ENCODE measurements at regions not wholly inside any gene's neighbourhood (a gene's known extent, or its start where the extent isn't known, plus 50 kb on each side); places are given as distances from the start of the nearest gene placed in this dataset.
"Not testable (repeated sequence)": the region's sequence is repeated elsewhere in the genome, so short reads cannot be mapped to it uniquely, and the experiment has no call there.

DNA sequence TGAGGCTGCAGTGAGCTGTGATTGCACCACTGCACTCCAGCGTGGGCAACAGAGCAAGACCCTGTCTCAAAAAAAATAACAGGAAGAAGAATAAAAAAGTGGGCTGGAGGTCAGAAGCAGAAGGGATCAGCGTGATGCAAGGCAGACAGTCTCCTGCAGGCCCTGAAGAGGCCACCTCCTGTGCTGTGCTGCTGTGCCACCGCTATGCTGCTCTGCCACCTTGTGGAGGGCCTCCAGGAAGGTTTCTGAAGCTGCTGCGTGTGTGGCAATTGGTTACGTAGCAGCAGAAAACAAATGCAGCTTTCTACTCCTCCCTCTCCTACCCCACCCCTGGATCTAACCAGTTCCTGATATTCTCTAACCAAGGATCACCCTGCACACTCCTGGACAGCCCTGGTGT, 815.5 kb downstream of the KCNJ18 start:
- no peak for FAIRE-seq

DNA sequence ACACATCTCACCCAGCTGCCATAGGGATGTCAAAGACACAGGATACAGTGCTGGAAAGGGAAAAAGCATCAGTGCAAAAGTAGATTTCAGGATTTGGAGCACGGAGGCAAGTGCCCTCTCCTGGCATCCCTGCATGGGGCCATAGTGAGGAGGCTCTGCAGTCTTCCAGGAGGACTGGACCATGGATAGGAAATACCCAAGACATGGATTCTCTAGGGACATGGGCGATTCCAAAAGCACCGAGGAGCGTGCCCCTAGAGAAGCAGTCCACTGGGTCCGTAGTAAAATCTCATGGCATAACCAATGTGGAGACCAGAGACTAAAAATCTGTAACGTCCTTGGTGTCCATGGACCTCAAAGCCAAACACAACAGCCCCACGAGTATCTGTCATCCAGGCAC, 818.2 kb downstream of the KCNJ18 start:
- no peak for FAIRE-seq

DNA sequence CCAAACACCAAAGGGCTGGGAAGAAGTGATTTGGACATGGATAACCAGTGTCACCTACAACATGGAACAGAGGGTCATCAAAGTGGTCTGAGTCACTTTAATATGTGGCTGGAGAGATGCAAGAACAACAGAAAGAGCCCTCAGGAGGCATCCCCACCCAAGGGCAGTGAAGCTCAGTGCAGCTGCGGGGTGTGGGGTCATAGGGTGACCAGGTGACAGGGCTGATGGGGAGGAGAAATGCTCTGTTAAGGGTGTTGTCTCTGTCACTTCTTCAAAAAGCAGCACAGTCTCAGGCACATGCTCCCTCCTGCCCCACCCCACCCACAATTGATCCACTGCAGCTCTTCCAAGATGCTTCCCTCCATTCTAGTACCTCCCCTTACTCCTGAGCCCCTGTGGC, 819.1 kb downstream of the KCNJ18 start:
- FAIRE-seq = no peak

DNA sequence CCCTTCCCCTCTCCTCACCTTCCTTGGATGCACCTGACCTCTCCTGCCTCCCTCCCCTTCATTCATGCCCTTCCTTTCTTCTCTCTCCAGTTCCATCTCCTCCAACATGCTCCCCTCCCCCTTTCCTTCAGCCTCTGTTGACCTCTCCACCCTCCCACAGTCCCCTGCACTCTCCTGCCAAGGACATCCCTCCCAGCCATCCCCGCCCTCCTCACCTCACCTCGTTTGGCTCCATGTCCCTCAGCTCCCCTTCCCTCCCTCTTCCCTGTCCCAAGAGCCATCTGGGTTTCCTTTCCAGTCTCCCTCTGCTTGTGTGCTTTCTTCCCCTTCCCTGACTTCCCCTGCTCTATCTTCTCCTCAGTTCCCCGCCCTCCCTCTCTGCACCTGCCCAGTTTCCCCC, 819.7 kb downstream of the KCNJ18 start:
- no peak for FAIRE-seq

GRCh38 chr17:22512506-22512905, 820.2 kb downstream of the KCNJ18 start:
- FAIRE-seq = no peak

GRCh38 chr17:22512997-22513538, 820.7 kb downstream of the KCNJ18 start:
- FAIRE-seq = no peak

- no peak for FAIRE-seq
Observed at GRCh38 chr17:22514315-22514714, 822.0 kb downstream of the KCNJ18 start.

DNA sequence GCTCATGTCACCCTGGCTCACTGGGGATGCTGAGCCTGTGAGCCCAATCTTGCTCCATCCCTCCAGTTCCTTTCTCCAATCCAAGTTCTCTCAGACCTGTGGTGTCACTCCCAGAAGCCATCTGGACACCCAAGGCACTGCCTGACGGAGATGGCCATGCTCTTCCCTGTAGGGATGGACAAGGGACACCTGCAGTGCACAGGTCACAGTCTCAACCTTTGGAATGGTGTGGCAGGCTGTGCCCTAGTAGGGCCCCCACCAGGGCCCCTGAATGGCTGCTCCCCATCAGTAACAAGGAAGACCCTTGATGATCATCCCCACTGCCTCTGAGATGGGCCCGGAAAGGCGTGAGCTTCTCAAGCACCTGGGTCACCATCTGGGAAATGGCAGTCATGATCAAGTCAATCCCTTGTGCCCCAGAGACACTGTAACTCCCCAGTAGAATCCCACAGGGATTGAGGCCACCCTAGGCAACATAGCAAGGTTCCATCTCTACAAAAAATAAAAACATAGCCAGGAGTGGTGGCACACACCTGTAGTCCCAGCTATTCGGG, 822.5 kb downstream of the KCNJ18 start:
- no peak for FAIRE-seq

DNA sequence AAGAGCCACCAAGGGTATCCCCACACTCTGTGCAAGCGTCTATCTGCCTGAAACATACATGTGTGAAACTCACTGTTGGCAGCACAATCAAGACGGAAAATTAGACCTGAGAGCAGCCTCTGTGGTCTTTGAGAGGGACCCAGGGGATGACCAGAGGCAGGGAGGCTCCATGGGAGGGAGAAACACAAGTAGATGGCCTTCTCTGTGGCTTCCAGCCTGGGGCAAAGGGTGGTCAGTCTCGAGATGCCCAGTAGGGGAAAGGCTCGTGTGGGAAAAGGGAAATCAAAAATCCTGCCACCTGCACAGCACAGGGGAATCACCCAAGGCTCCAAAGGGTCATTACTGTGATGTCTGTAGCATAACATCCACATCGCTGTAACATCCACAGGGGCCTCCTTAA, 823.3 kb downstream of the KCNJ18 start:
- FAIRE-seq = no peak

DNA sequence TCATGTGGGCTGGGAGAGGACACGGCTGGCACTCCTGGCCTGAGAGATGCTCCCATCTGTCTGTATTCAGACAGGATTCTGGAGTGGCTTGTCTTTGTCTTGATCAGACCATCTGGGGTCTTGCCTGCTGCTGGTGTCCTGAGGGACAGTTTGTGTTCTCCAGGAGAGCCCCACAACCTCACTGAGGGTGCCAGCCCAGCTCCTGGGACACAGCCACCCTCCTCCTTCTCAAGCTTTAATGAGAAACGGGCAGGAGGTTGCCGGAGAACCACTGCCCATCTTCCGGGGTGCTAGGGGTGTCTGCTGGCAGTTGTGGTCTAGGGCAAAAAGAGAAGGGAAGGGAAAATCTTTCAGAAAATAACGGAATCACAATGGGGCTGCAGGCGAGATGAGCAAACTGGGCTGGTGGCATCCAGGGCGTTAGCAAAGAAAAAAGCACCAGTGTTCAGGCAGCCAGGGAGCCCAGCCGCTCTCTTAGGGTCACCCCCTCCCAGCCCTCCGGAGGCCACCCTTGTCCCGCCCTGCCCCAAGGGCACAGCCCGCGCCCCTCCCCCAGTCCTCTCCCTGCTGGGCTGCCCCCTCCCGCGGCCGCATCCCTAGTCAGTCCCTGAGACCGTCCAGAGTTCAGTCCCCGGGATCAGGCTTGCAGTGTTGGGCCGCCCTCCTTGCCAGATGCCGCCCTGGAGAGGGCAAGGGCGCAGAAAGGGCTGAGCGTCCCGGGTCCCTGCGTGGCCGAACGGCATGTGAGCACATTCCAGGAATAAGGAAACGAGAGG, 824.7 kb downstream of the KCNJ18 start:
- no peak for FAIRE-seq

DNA sequence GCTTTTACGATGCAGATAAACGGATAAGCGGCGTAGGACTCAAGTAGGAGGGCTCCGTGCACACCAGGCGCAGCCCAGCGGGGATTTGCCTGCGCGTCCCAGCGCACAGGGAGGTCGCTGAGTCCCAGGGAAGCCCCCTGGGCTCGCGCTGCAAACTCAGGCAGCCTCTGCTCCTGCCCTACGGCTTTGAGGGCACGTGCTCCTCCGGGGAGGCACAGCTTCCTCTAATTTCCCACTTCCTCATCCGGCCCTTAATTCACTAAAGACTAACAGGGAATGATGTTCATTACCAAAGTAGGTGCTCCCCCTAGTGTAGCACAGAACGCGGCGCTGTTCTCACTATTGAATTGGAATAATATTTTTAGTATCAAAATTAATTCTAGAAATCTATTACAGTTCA, 825.4 kb downstream of the KCNJ18 start:
- peak; percentile 29 for FAIRE-seq

GRCh38 chr17:22518185-22518584, 825.9 kb downstream of the KCNJ18 start:
- no peak for FAIRE-seq

DNA sequence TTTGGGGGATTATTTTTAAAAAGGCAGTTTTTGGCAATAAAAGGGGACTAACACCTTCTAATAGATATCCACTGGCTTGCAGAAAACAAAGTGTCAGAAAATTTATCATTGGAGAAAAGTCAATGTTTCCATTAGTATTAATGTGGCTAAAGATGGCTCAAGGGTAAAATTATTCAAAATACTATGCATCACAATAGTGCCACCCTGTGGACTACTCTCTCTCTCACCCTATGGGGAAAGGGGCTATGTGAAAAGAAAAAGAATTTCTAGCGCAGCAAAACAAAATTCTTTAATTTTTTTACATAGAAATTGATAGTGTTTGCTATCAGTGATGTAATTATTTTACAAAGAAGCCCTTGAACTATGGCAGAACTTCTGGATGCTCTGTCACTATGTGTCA, 856.5 kb downstream of the KCNJ18 start:
- peak; percentile 94 for FAIRE-seq

- not testable (repeated sequence) for FAIRE-seq
Observed at GRCh38 chr17:22551695-22552415, 859.5 kb downstream of the KCNJ18 start.

DNA sequence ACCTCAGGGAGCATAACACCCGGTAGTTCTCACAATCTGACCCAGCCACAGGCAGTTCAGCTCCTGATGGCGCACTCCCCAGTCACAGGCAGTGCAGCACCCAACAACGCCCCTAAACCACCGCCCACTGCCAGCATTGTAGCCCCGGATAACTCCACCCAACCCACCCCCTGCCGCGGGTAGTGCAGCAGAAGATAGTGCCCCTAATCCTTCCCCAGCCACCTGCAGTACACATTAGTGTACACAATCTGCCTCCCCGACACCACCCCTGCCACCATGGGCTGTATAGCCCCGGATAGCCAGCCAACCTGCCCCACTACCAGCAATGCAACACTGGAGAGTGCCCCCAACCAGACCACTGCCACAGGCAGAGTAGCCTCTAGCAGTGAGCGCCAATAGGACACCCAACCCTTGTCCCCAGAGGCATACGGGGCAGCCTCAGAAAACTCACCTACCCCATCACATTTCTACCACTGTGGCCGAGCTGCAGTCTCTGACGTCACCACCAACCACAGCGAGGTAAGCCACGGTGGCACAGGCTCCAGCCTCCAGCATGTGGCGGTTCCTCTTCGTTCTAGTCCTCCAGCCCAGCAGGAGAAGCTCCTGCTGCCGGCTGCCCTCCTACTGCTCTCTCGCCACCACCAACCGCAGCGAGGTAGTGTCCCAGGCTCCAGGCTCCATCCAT, 877.3 kb downstream of the KCNJ18 start:
- no peak for FAIRE-seq

- no peak for FAIRE-seq
Observed at GRCh38 chr17:22570144-22570845, 878.0 kb downstream of the KCNJ18 start.

GRCh38 chr17:22599322-22599721, 907.0 kb downstream of the KCNJ18 start:
- FAIRE-seq = no peak

DNA sequence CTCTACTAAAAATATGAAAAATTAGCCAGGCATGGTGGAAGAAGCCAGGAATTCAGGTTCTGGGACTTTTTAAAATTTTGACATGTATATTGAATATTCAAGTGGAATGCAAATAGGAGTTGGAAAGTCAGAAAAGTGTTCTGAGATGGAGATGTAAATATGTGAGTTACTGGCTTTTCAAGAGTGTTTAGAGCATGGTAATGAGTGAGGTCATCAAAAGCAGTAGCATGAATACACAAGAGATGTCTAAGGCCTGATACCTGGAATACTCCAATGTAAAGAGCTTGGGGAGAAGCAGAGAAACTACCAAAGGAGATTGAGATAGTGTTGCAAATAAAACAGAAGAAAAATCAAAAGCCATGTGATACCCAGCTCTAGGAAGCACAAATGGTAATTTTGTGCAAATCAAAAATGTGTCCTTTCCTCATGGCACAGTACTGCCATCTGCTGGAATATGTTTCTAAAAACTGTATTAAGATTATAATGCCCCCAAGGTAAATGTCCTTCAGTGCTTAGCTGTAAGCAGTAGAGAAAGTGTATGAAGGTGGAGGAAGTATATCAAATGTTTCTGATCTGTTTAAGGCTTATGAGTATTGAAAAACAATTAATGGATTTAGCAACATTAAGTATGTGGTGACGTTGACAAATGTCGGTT, 908.4 kb downstream of the KCNJ18 start:
- peak; percentile 96 for FAIRE-seq

All from A204.1 (cell line).